ENCODE measurements at regions not wholly inside any gene's neighbourhood (a gene's known extent, or its start where the extent isn't known, plus 50 kb on each side); places are given as distances from the start of the nearest gene placed in this dataset.
A peak's percentile ranks its signal among the peaks of the same experiment; 100 is the strongest.

GRCh38 chr6:81938991-81939732, 186.7 kb upstream of the TENT5A start:
- Histone ChIP-seq H2BK15ac (ENCODE audit: low read depth, low read length) (no peak overlapping the region), H2BK120ac (ENCODE audit: low read depth, low read length, poor library complexity, severe bottlenecking) (no peak overlapping the region), H3K27ac (ENCODE audit: insufficient read length, low read depth, low read length) (no peak overlapping the region), H2AFZ (ENCODE audit: low read length) (no peak overlapping the region), H3K4me2 (ENCODE audit: insufficient read depth, insufficient read length, low read length) (no peak overlapping the region), H3K79me1 (ENCODE audit: insufficient read depth, low read depth, low read length, poor library complexity, severe bottlenecking) (no peaks in the 10 kb centered on the region), H3K18ac (ENCODE audit: insufficient read length, low read depth, low read length) (no peak overlapping the region), H3K9ac (ENCODE audit: extremely low read depth, insufficient read length, low read length) (no peak overlapping the region), H2BK12ac (ENCODE audit: insufficient read length, low read depth, low read length) (no peak overlapping the region), H2AK5ac (ENCODE audit: insufficient read length, low read length) (no peak overlapping the region), H3K23me2 (ENCODE audit: insufficient read length, low read depth, low read length, poor library complexity, severe bottlenecking) (no peaks in the 10 kb centered on the region), H3K4me1 (ENCODE audit: insufficient read depth, low read length) (peaks cover 9% of the 10 kb centered on the region; the same call in 1 of the 2 replicates), H4K5ac (ENCODE audit: insufficient read length, low read depth, low read length) (no peak overlapping the region), H3K23ac (ENCODE audit: insufficient read length, low read depth, low read length) (no peak overlapping the region), H4K91ac (ENCODE audit: insufficient read length, low read depth, low read length) (no peak overlapping the region), H3K4ac (ENCODE audit: low read depth, low read length) (no peak overlapping the region), H3K9me3 (ENCODE audit: control insufficient read depth, low read depth, low read length) (no peaks in the 10 kb centered on the region), H2BK20ac (ENCODE audit: low read depth, low read length, poor library complexity, severe bottlenecking) (no peak overlapping the region), H3K14ac (ENCODE audit: insufficient read depth, low read length) (no peak overlapping the region), H4K8ac (replicated peaks; ENCODE audit: insufficient read length, low read depth, low read length) (no peak overlapping the region), H2BK5ac (ENCODE audit: insufficient read length, low read length) (no peak overlapping the region), H4K20me1 (ENCODE audit: control insufficient read depth, insufficient read depth, insufficient read length) (no peaks in the 10 kb centered on the region), H3K27me3 (ENCODE audit: insufficient read depth, low read length) (no peaks in the 10 kb centered on the region), H3T11ph (ENCODE audit: low read length) (no peak overlapping the region), H3K79me2 (ENCODE audit: insufficient read depth, low read length) (no peaks in the 10 kb centered on the region), H3K56ac (ENCODE audit: insufficient read length, low read depth, low read length) (no peak overlapping the region)
- no peak for DNase-seq
- no peaks in the 10 kb centered on the region; a peak in 1 of 5 replicates for H3K9me3 Mint-ChIP-seq
- H3K4me1 Mint-ChIP-seq, result peaks cover 30 to 32% of the 10 kb centered on the region in 2 experiments
- TF ChIP-seq, protein P1, sequence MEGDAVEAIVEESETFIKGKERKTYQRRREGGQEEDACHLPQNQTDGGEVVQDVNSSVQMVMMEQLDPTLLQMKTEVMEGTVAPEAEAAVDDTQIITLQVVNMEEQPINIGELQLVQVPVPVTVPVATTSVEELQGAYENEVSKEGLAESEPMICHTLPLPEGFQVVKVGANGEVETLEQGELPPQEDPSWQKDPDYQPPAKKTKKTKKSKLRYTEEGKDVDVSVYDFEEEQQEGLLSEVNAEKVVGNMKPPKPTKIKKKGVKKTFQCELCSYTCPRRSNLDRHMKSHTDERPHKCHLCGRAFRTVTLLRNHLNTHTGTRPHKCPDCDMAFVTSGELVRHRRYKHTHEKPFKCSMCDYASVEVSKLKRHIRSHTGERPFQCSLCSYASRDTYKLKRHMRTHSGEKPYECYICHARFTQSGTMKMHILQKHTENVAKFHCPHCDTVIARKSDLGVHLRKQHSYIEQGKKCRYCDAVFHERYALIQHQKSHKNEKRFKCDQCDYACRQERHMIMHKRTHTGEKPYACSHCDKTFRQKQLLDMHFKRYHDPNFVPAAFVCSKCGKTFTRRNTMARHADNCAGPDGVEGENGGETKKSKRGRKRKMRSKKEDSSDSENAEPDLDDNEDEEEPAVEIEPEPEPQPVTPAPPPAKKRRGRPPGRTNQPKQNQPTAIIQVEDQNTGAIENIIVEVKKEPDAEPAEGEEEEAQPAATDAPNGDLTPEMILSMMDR (conservative IDR thresholded peaks at IDR 0.05), result no peak
- no CpG with 5 or more reads among the region's 3 CpGs for WGBS (ENCODE audit: extremely low coverage, insufficient read length, low lambda C conversion rate)
- H3K4me3 Mint-ChIP-seq, result no peak overlapping the region
- H3K36me3 Mint-ChIP-seq (ENCODE audit: insufficient read depth in 1 of 3, low read depth in 3 of 3), result no peaks in the 10 kb centered on the region
- H3K27me3 Mint-ChIP-seq (ENCODE audit: low read depth), result no peaks in the 10 kb centered on the region
- H3K27ac Mint-ChIP-seq, result peak overlapping the region in 1 of 3 experiments; percentile 36; a peak in 2 of 7 replicates

All from H9 (cell line).